AG08395 (cell line): ENCODE measurements at regions not wholly inside any gene's neighbourhood (a gene's known extent, or its start where the extent isn't known, plus 50 kb on each side); places are given as distances from the start of the nearest gene placed in this dataset.
A peak's percentile ranks its signal among the peaks of the same experiment; 100 is the strongest.

Experiments used
- DNase-seq: peaks from one replicate; pipeline ENCODE4 v3.0.0; 2012; ENCODE audit warnings: mixed read lengths, low spot score

DNA sequence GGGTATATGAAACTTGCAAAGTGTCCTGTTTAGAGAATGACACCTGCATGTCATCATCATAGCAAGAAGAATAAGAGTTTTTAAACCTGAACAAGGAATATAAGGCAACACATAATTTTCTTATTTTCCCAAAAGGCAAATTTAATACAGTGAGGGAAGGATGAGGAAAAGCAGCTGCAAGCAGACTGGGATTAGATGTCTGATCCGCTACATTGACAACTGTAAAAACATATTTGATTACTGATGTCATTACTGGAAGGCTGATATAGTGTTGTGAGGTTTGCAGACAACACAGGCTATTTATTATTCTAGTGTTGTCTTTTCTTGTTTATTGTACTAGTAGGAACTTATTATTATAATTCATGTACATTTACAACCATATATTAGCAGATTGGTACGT is 528.7 kb downstream of the ZIC1 start:
- DNase-seq, result no peak

DNA sequence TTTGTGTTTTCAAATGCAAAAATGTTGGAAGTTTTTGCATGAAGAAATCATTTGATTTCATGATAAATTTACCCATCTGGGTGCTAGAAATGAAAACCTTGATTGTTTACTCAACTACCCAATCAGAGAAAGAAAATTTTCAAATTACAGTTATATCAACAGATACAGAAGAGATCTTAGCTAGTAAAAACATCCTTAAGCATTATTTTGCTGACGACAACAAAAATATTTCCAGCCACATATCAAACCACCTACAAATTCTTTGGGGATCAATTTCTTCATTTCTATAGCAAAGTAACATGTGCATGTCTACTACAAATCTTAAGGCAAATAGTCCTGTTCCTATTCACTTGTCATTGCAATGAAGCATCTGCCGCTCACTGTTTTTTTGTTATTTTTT is 530.3 kb downstream of the ZIC1 start:
- no peak for DNase-seq

DNA sequence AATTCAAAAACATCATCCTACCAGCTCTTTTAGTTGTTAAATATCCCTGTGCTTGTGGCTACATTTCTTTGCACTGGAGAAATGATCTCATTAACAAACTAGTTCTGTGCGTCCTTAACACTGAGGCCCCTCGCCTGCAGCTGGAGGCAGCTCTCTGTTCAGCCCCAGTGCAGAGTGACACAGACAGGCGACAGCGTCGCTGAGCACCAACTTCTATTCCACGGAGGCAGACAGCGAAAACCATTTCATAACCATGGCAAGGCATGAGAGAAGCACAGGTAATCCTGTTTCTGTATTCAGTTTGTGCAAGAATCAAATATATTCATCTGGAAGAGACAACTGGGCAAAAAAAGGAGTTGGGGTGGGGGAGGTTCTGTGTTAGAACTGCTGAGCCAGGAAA is 530.7 kb downstream of the ZIC1 start:
- no peak for DNase-seq

DNA sequence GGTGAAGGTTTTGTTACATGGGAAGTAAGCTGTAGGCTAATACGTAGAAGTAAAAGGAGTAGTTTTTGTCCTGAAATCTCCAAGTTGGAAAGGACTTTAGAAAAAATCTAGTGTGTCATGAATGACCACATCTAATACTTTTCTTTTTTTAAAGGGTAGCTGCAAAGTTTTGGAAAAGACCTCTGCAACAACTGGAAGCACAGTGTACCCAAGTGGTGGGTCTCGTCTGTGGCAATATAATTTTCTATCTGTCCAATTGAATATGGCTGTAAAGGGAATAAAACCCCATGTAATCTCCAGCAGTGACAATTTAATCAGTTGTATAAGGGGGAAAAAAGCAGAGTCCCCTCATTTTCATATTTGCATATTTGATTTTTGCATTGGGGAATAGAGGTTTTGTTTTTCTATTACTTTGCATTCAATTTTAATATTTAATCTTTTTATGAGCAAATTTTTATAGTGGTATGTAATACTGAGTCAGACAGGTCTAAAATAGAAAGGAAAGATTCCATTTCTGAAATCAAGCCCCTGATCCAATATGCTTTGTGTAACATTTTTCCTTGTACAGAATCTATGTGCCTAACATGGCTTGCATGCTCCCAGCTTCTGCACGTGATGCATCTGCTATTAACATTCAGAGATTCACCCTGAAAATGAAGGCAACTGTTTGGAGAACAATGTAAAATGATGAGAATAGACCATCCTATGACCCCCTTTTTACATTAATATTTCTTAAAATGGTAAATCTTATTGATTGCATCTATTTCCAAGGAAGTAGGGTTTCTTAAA is 531.4 kb downstream of the ZIC1 start:
- DNase-seq, result no peak

DNA sequence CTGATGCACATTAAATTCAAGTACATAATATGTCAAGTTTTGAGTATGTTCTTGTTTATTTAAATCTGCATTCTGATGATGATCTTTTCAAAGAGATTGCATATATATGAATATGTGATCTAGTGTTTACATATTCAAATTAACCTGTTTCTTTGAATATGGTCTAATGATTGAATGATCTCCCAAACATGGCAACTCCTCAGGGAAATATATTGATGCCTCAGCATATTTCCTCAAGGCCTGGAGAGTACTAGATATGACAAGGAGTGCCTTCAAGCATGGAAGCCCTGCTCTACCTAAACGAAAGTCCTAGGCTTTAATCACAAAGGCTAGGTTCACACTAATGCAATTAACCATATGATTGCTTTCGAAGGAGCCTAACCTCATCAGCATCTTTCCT is 532.8 kb downstream of the ZIC1 start:
- no peak for DNase-seq

DNA sequence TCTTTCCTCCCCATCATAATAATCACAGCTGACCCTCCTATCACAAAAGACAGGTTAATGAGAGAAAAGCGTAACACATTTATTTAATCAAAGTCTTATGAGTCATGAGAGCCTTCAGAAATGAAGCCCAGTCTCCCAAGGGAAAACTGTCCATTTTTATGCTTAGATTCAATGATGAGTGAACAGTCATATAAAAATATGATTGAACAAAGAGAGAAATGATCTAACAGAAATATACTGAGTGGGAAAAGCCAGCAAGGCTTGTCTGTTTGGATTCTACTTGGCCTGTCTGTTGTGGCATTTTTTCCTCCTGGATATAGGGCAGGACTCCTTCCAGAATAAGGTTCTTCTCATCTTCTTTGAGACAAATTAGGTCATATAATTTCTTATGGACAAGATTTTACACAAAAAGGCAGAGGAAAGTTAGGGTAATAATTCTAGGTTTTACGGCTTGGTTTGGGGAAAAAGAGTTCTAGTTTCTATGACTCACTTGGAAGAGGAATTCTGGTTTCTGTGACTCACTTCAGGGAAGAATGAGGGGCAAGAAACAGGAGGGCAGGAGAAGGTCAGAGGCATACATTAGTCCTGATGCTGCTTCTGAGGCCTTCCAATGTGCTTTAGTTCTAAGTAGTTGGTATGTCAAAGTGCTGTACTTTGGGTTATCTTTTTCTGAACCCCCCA is 534.2 kb downstream of the ZIC1 start:
- peak; percentile 74 for DNase-seq

DNA sequence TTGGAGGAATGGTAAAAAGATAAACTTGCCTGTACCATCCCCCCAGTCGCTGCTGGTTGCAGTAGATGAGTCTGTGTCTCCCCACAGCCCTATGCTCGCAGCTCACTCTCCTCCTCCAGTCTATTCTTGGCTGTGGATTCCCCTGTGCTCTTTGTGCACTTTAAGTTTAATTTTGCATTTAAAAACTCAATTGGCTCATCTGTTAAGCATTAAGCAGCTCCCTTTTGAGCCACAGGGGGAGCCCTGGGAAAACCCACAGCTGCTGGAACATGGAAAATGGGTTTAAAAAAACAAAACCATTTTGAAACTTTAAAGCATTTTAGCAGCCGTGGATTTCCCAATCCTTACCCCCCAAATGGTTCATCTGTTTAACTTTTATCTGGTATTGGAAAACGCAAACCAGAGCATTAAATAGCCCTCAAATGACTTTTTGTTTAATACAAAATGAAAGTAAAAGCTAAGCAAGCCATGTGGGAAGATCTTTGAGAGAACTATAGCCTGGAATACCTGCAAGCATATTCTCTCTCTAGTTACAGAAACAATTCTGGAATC is 536.9 kb downstream of the ZIC1 start:
- DNase-seq, result peak; percentile 76

DNA sequence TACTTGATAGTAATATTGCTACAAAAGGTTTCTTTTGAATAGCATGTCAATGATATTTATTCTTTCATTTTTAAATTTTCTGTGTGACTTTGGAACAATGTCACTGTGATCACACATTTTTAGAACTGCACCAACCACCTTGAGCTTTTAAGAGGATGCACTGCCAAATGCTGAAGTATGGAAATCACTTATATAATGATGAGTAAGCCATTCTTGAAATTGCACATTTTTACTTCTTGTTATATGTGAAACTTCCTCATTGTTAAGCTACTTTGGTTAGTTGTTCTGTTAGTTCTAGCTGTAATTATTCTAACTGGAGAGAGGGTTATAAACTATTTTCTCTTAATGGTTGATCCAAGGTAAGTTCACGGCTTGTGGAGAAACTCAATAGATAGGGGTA is 547.5 kb downstream of the ZIC1 start:
- DNase-seq, result no peak

DNA sequence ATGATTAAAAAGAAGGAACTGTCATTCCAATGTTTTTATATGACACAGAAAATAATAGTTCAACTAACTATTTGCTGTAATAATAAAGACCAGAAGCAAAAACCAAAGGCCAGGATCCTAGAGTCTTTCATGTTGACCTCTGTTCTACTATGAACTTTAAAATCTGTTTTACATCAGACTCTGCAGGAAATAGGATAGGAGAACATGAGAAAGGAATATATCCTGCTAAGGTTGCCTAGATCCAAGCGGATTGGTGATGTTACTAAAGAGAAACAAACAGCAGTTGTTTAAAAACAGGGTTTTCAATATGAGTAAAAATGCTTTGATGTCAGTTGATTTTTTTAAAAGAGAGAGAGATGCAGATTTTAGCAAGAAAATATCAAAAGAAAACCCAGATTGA is 549.6 kb downstream of the ZIC1 start:
- no peak for DNase-seq

DNA sequence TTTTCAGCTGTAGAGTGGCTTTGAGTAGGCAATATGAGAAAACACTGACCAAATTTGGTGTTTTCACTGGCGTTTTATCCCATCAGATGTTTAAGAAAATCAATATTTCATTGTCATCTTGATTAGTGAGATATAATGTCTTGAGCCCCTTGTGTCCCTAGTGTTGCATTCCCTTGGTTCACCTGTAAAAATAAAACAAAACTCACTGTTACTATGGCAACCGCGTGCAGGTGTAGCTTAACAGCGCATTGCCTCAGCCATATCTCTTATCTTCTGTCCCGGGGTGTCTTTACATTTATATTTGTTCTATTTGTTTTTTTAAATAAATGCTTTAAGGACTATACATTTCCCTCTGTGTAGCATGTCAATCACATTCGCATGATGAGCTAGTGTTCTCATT is 551.6 kb downstream of the ZIC1 start:
- no peak for DNase-seq

DNA sequence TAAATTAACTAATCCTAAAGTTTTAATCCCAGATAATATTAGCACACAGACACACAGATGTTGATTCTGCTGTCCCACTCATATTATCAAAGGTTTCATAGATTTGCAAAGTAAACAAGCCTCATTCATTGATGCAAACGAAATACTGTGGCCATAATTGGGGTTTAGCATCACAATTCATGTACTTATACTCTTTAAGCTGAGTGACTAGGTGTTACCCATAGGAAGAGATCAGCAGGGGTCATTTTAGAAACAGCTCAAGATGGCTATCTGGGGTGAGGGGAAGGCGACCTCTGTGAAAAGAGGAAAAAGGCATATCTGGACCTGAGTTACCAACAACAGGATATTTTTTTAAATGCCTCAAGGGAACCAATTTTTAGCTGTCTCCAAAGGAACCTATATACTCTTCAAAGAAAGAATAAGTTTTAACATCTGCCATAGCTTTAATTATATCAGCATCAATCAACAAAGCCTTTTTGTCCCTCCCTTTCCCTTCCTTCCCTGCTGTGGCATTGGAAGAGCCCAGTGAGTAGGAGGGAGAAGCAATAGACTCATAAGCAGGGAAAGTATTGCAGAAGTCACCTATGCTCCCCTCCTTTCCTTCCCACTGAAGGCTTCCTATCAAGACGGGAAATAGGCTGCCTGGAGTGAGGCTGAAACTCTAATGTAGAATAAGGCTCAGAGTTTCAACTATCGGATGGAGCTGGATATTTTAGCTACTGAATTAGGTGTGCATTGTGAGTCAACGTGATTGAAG is 553.4 kb downstream of the ZIC1 start:
- no peak for DNase-seq

DNA sequence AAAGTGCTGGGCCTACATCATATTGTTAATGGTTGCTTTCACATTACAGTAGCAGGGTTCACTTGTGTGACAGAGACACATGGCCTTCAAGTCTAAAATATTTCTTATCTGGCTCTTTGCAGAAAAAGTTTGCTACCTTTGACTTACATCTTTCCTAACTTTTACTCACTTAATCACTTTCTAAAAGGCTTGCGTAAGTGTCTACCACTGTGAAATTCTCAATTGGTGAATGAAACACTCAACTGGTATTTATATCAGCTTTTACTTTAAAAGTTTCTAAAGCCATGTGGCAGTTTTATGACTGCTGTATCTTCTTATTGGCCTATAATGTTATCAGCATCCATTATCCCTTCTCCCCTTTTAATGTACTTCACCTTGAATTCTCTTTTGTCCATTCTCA is 554.5 kb downstream of the ZIC1 start:
- DNase-seq, result no peak

DNA sequence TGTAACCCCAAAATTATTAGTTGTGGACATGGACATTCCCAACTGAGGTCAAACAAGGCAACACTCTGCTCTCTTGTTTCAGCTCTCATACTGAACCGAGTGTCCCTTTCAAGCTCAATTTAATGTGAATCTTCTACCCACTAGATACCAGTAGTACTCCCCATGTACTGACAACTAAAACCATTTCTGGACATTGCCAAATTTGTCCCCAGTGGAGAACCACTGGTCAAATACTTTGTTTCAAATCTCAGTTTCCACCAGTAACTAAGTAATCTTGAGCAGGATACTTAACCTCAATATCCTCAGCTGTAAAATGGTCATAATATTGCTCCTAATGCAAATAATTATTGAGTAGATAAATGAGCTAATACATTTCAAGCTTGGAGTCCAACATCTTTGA is 566.0 kb downstream of the ZIC1 start:
- no peak for DNase-seq

DNA sequence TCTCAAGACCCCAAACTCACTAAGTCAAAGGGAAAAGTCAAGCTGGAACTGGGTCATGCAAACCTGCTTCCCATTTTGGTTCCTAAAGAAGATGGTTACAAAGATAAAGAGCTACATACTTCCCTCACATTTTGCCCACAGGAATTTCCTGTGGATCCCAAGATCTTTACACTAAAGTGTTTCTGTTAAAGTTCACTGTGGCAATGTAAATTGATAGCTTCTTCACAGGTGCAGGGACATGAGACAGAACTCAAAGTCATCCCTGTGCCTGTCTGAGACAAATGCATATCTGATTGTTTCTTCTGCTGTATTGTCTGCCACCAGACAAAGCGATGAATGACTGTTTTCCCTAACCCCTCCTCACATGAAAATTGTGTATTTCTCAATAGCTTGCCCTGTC is 567.8 kb downstream of the ZIC1 start:
- no peak for DNase-seq

DNA sequence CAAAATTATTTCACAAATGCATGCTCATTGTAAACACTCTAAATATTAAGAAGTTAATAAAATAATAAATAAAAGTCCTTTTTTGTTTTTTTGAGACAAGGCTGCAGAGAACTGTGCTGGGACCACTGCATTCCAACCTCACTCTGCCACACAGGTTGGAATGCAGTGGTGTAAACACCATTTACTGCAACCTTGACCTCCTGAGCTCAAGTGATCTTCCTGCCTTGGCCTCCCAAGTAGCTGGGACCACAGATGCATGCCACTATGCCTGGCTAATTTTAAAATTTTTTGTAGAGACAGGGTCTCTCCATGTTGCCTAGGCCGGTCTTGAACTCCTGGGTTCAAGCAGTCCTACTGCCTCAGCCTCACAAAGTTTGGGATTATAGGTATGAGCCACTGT is 578.4 kb downstream of the ZIC1 start:
- no peak for DNase-seq

DNA sequence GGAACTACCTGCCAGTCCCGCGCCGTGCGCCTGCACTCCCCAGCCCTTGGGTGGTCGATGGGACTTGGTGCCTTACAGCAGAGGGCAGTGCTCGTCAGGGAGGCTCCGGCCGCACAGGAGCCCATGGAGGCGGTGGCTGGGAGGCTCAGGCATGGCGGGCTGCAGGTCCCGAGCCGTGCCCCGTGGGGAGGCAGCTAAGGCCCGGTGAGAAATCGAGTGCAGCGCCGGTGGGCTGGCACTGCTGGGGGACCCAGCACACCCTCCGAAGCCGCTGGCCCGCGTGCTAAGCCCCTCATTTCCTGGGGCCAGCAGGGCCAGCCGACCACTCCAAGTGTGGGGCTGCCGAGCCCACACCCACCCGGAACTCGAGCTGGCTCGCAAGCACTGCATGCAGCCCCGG is 580.2 kb downstream of the ZIC1 start:
- no peak for DNase-seq

DNA sequence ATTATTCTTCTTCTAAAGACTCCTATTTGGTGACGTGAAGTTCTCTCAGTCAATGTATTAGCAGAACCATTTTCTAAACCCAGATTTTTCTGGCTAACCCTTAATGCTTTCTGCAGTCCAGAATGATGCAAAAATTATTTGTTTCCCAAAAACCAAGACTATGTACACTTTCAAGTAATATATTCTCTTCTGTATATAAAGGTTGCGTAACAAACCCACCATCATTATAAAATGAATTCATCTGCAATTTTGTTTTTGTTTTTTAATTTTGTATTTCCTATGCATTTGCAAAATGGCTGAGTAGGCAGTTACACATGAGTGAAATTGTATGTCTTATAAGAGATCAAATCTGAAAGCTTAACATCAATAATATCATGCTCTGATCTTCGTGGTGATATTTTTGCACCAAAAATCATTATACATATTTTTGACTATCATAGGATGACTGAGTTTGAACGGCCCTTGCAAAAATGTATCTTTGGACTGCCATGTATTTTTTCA is 593.6 kb downstream of the ZIC1 start:
- no peak for DNase-seq

DNA sequence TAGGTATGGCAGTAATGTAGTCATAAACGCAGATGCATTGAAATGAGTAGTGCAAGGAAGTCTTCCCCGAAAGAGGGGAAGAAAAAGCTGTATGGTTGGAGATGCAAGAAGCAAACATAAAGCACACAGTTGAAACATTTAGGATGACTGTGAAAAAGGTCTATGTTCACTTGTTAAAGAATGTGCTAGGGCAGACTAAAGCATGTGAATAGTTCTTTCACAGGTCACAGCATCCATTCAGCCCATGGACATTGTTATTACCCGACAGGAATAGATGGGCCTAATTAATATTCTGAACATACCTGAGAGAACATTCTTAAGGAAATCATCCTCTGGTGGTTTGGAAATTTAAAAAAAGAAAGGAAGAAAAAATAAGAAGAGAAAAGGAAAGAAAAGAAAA is 595.2 kb downstream of the ZIC1 start:
- no peak for DNase-seq

DNA sequence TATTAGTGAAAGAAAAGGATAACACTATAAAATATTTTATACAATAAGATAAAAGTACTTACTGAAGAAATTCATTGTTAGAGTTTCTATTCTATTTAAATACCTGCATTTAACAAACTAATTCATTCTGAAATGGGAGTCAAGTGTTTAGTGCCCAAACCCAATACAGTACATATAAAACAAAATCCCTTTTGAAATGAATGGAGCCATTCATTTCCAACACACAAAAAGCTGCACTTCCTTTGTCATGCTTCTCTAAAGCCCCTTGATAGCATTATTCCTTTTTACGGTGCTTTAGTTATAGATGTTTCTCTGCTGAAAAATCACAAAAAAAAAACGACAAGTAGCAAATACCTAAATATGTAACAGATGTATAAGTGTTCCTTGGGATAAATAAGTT is 596.3 kb downstream of the ZIC1 start:
- DNase-seq, result no peak

DNA sequence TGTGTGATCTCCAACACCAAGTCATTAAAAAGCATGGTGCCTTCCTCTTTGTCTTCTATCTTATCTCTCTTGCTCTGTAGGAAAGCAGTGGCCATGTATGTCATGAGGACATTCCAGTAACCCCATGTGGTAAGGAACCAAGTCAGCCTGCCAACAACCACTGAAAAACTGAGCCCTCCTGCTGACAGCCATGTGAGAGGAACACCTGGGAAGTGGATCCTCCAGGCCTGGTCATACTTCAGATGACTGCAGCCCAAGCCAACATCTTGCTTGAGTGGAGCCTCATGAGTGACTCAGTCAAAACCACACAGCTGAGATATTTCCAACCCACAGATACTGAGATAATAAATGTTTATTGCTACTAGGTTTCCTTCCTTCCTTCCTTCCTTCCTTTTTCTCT is 597.3 kb downstream of the ZIC1 start:
- peak; percentile 63 for DNase-seq

DNA sequence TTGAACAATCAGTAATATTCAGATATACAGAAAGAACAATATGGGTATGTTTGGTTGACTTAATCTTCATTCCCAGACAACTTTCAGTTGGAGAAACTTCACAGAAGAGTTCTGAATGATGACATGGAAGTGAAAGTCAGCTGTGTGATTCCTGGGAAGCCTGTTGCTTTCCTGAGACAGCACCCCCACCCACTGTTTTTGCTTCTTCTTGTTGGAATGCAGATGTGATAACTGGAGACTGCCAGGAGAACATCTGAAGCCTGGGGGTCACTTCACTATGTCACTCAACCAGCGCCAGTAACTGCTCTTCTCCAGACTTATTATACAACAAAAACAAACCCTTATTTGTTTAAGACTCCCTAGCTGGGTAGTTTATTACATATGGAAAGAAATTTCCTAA is 599.4 kb downstream of the ZIC1 start:
- no peak for DNase-seq

DNA sequence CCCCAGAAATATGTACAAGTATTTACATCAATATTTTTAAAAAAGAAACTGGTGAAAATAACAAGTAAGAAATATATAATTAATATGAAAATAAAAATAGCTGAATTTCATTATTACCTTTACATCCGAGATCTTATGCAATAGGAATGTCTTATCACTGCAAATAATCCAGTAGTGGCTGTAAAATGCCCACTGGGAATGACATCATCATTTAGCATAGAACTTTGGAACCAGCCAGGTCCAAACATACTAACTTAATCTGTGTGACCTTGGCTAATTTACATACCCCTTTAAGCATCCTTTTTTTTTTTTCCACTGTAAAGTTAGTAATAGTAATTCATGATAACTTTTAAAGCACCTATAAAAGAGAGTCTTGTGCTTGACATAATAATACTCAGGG is 611.7 kb downstream of the ZIC1 start:
- DNase-seq, result no peak

DNA sequence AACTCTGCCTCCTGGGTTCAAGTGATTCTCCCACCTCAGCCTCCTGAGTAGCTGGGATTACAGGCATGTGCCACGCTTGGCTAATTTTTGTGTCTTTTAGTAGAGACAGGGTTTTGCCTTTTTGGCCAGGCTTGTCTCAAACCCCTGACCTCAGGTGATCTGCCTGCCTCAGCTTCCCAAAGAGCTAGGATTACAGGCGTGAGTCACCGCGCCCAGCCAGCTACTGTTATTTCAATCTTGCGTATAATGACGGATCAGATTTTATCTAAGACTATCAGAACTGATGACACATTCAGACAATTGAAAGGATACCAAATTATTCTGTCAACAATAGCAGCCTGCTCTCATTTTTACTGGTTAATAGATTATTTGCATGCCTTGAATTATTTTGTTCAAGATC is 612.2 kb downstream of the ZIC1 start:
- no peak for DNase-seq
